OCI-LY7 (cell line): ENCODE measurements at regions not wholly inside any gene's neighbourhood (a gene's known extent, or its start where the extent isn't known, plus 50 kb on each side); places are given as distances from the start of the nearest gene placed in this dataset.

Experiments
- EZH2phosphoT487 ChIP-seq: fragments of 200-600 bp; sonication (generic); IDR thresholded peaks from 2 replicates; pipeline ENCODE4 v1.6.1; 2018; ENCODE audit warnings: low read depth, borderline replicate concordance, mild to moderate bottlenecking, mixed run types, antibody characterized with exemption, low read length, moderate library complexity, mixed read lengths
- TF ChIP-seq, protein P1 (sequence below): fragments of 200-600 bp; sonication (generic); conservative IDR thresholded peaks from 2 replicates; pipeline ENCODE4 v1.5.1; 2014; ENCODE audit warnings: mild to moderate bottlenecking, antibody characterized with exemption, low read length, moderate library complexity, mixed read lengths

DNA sequence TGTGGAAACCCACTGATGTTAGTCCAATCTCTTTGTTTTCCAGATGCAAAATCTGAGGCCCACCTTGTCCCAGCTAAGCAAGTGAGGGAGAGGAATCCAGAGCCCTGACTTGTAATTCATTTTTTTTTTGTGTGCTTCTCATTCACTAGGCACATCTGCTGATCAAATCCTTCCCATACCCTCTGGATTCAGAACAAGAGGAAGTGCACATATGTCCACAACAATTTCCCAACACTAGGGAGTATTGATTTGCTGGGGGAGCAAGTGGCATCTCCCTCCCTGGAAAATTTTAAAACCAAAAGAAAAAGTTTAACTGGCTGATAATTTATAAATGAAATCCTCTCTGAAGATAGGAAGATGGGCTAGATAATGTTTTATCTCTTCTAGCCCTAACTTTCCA lies 94.6 kb upstream of the RFC3 start:
- TF ChIP-seq, protein P1, sequence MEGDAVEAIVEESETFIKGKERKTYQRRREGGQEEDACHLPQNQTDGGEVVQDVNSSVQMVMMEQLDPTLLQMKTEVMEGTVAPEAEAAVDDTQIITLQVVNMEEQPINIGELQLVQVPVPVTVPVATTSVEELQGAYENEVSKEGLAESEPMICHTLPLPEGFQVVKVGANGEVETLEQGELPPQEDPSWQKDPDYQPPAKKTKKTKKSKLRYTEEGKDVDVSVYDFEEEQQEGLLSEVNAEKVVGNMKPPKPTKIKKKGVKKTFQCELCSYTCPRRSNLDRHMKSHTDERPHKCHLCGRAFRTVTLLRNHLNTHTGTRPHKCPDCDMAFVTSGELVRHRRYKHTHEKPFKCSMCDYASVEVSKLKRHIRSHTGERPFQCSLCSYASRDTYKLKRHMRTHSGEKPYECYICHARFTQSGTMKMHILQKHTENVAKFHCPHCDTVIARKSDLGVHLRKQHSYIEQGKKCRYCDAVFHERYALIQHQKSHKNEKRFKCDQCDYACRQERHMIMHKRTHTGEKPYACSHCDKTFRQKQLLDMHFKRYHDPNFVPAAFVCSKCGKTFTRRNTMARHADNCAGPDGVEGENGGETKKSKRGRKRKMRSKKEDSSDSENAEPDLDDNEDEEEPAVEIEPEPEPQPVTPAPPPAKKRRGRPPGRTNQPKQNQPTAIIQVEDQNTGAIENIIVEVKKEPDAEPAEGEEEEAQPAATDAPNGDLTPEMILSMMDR = no peak
- no peak for TF ChIP-seq EZH2phosphoT487
